SK-N-SH treated with all-trans-retinoic acid at 6 μM for 48 hours (cell line): ENCODE measurements at regions not wholly inside any gene's neighbourhood (a gene's known extent, or its start where the extent isn't known, plus 50 kb on each side); places are given as distances from the start of the nearest gene placed in this dataset.

Experiments used
- ARNTL ChIP-seq: fragments of 450-650 bp; formaldehyde crosslinking; IDR thresholded peaks from 2 replicates; pipeline ENCODE4 v1.5.0; 2020; ENCODE audit warnings: low read depth, mild to moderate bottlenecking, moderate library complexity, borderline replicate concordance
- CREB5 ChIP-seq: fragments of 250-450 bp; sonication (Bioruptor Pico); IDR thresholded peaks from 2 replicates; pipeline ENCODE4 v1.5.1; 2020; ENCODE audit warnings: low read depth, mild to moderate bottlenecking, moderate library complexity
- ESRRG ChIP-seq: fragments of 250-450 bp; sonication (Bioruptor Pico); IDR thresholded peaks from 2 replicates; pipeline ENCODE4 v1.6.1; 2021; ENCODE audit warnings: mild to moderate bottlenecking
- GLIS3 ChIP-seq: fragments of 250-450 bp; sonication (Bioruptor Pico); IDR thresholded peaks from 2 replicates; pipeline ENCODE4 v1.5.0; 2020; ENCODE audit warnings: mild to moderate bottlenecking, moderate library complexity
- POU6F1 ChIP-seq: fragments of 250-450 bp; sonication (Bioruptor Pico); IDR thresholded peaks from 2 replicates; pipeline ENCODE4 v1.8.0; 2021; ENCODE audit warnings: low read depth, mild to moderate bottlenecking, moderate library complexity, borderline replicate concordance
- PPARA ChIP-seq: fragments of 250-450 bp; sonication (Bioruptor Pico); IDR thresholded peaks from 2 replicates; pipeline ENCODE4 v1.5.0; 2020; ENCODE audit warnings: mild to moderate bottlenecking, borderline replicate concordance
- SNAI2 ChIP-seq: fragments of 250-450 bp; sonication (Bioruptor Pico); IDR thresholded peaks from 2 replicates; pipeline ENCODE4 v1.5.0; 2020; ENCODE audit warnings: mild to moderate bottlenecking, moderate library complexity
- TSHZ2 ChIP-seq: fragments of 250-450 bp; sonication (Bioruptor Pico); IDR thresholded peaks from 2 replicates; pipeline ENCODE4 v1.5.0; 2020; ENCODE audit warnings: mild to moderate bottlenecking, moderate library complexity
- ZC3H10 ChIP-seq: fragments of 250-450 bp; sonication (Bioruptor Pico); IDR thresholded peaks from 2 replicates; pipeline ENCODE4 v1.5.1; 2021; ENCODE audit warnings: mild to moderate bottlenecking, moderate library complexity
- ZFP3 ChIP-seq: fragments of 250-450 bp; sonication (Bioruptor Pico); IDR thresholded peaks from 2 replicates; pipeline ENCODE4 v1.5.0; 2020; ENCODE audit warnings: mild to moderate bottlenecking, moderate library complexity
- ZNF565 ChIP-seq: fragments of 450-650 bp; formaldehyde crosslinking; conservative IDR thresholded peaks from 2 replicates; pipeline ENCODE4 v1.5.0; 2020; ENCODE audit warnings: low read depth, mild to moderate bottlenecking, moderate library complexity
- ZNF70 ChIP-seq: fragments of 450-650 bp; formaldehyde crosslinking; IDR thresholded peaks from 2 replicates; pipeline ENCODE4 v1.5.0; 2020; ENCODE audit warnings: mild to moderate bottlenecking, moderate library complexity
- ZNF8 ChIP-seq: fragments of 450-650 bp; formaldehyde crosslinking; IDR thresholded peaks from 2 replicates; pipeline ENCODE4 v1.5.0; 2020; ENCODE audit warnings: mild to moderate bottlenecking, moderate library complexity

GRCh38 chr6:113137426-113137825 is 719.7 kb upstream of the MARCKS start:
- TF ChIP-seq CREB5 (CRISPR knock-in tag) (no peak), ZC3H10 (CRISPR knock-in tag) (no peak), ZFP3 (CRISPR knock-in tag) (no peak), ZNF70 (CRISPR knock-in tag) (no peak), GLIS3 (CRISPR knock-in tag) (no peak), ESRRG (no peak), PPARA (CRISPR knock-in tag) (no peak), ZNF8 (CRISPR knock-in tag) (no peak), SNAI2 (CRISPR knock-in tag) (no peak), TSHZ2 (CRISPR knock-in tag) (no peak), POU6F1 (CRISPR knock-in tag) (no peak), ARNTL (CRISPR knock-in tag) (no peak), ZNF565 (no peak)
